K562 (cell line): ENCODE measurements at regions not wholly inside any gene's neighbourhood (a gene's known extent, or its start where the extent isn't known, plus 50 kb on each side); places are given as distances from the start of the nearest gene placed in this dataset.

Source experiments
- ATAC-seq: fragments of 200-7000 bp; cut with Tn5 transposase; 3 replicates; pipeline ENCODE4 v1.9.1; 2020; ENCODE audit warnings: moderate library complexity
- BruUV-seq: library from RNA; stranded (reverse); fragments of 400-500 nt; replicated peaks from 2 replicates; lab custom pipeline; 2021; lab: Mats Ljungman, UMichigan
- CTCF ChIA-PET: fragments of 300-600 bp; formaldehyde crosslinking; extraction: SDS; loops from one replicate; lab custom pipeline; 2021; ENCODE audit warnings: low intra/inter-chr PET ratio; lab: Yijun Ruan, JAX
- POLR2A ChIA-PET: fragments of 300-600, 350-650 bp; sonication (Branson Sonifier 250); formaldehyde crosslinking; extraction: SDS; loops from one replicate; lab custom pipeline; 2021; ENCODE audit warnings: antibody characterized with exemption, inconsistent platforms; lab: Yijun Ruan, JAX
- DNase-seq, 4 experiments: peaks; one replicate each; pipeline versions ENCODE4 v3.0.0 to v3.0.0-alpha.2; 2011 to 2018; ENCODE audit warnings: low spot score in 3 of 4, mixed read lengths in 3 of 4; ENCODE audit errors: extremely low read depth in 1 of 4
- FAIRE-seq: peaks from 2 replicates; lab custom pipeline; 2011; peaks lifted over from hg19 to GRCh38; lab: Jason Lieb, UNC
- H2AFZ ChIP-seq: 2 replicates; pipeline ENCODE4 v1.6.0; 2011; ENCODE audit warnings: low read depth, low read length, control low read depth, inconsistent platforms
- H3K27ac ChIP-seq: fragments of 200-600 bp; 3 replicates; pipeline ENCODE4 v1.8.0; 2011; ENCODE audit warnings: low read depth, mild to moderate bottlenecking, control low read depth, inconsistent platforms, low read length, moderate library complexity, mixed read lengths; ENCODE audit errors: extremely low read depth
- H3K27me3 ChIP-seq, 2 experiments: fragments of 300-600 bp in 1 of 2; 2 replicates in 1 of 2; 3 replicates in 1 of 2; pipeline versions ENCODE4 v1.6.0 to v1.8.0; 2011; ENCODE audit warnings: inconsistent platforms in 2 of 2, low read length in 2 of 2, mild to moderate bottlenecking in 1 of 2, mixed read lengths in 1 of 2, moderate library complexity in 1 of 2; ENCODE audit not compliant: control insufficient read depth in 2 of 2, insufficient read depth in 2 of 2
- H3K36me3 ChIP-seq: fragments of 300-600 bp; 3 replicates; pipeline ENCODE4 v1.8.0; 2011; ENCODE audit warnings: mild to moderate bottlenecking, low read length, inconsistent platforms; ENCODE audit not compliant: control insufficient read depth, insufficient read depth
- H3K4me1 ChIP-seq, 2 experiments: fragments of 200-600 bp in 1 of 2; replicated peaks in 1 of 2; 2 replicates in 1 of 2; 3 replicates in 1 of 2; pipeline versions ENCODE4 v1.5.1 to v1.8.0; 2011; ENCODE audit warnings: inconsistent platforms in 2 of 2, low read length in 2 of 2, mild to moderate bottlenecking in 1 of 2, mixed read lengths in 1 of 2, moderate library complexity in 1 of 2; ENCODE audit not compliant: control insufficient read depth in 2 of 2, insufficient read depth in 2 of 2
- H3K4me2 ChIP-seq: 2 replicates; pipeline ENCODE4 v1.6.1; 2011; ENCODE audit warnings: low read length, control low read depth, inconsistent platforms, mixed read lengths; ENCODE audit not compliant: insufficient read depth
- H3K4me3 ChIP-seq: fragments of 200-600 bp; sonication (generic), shearing (Covaris generic); 2 replicates; pipeline ENCODE4 v1.5.1; 2016; ENCODE audit warnings: control low read depth, inconsistent platforms
- H3K79me2 ChIP-seq: fragments of 200-600 bp; 3 replicates; pipeline ENCODE4 v1.8.0; 2011; ENCODE audit warnings: low read length, inconsistent platforms; ENCODE audit not compliant: control insufficient read depth, insufficient read depth
- H3K9ac ChIP-seq, 2 experiments: 2 replicates each; pipeline versions ENCODE4 v1.6.0 to v1.6.1; 2011; ENCODE audit warnings: low read depth in 2 of 2, low read length in 2 of 2, control low read depth in 1 of 2, inconsistent platforms in 1 of 2, mild to moderate bottlenecking in 1 of 2, mixed read lengths in 1 of 2; ENCODE audit not compliant: insufficient read depth in 1 of 2
- H3K9me1 ChIP-seq: one replicate; pipeline ENCODE4 v1.6.0; 2011; ENCODE audit warnings: inconsistent platforms, mild to moderate bottlenecking, low read length, moderate library complexity; ENCODE audit not compliant: control insufficient read depth, insufficient read depth
- H3K9me3 ChIP-seq: replicated peaks from 2 replicates; pipeline ENCODE4 v1.5.1; 2011; ENCODE audit warnings: low read depth, low read length, inconsistent platforms; ENCODE audit not compliant: control insufficient read depth, insufficient read depth
- H4K20me1 ChIP-seq: replicated peaks from 2 replicates; pipeline ENCODE4 v1.6.1; 2011; ENCODE audit warnings: low read length, inconsistent platforms, mixed read lengths; ENCODE audit not compliant: control insufficient read depth, insufficient read depth
- ADNP ChIP-seq: fragments of 200-800 bp; sonication (Bioruptor generic); IDR thresholded peaks from 2 replicates; pipeline ENCODE4 v1.6.1; 2016; ENCODE audit warnings: missing genetic modification characterization, missing compliant biosample characterization
- CBFB ChIP-seq: sonication (generic); formaldehyde crosslinking; IDR thresholded peaks from 2 replicates; pipeline ENCODE4 v1.4.0; 2020; ENCODE audit warnings: mild to moderate bottlenecking, missing genetic modification reagents
- CBX8 ChIP-seq: fragments of 200-600 bp; sonication (generic); IDR thresholded peaks from 2 replicates; pipeline ENCODE4 v1.6.1; 2012; ENCODE audit warnings: borderline replicate concordance, mixed run types, low read depth, mild to moderate bottlenecking, moderate library complexity, mixed read lengths, low read length, control low read depth, inconsistent platforms; ENCODE audit not compliant: poor library complexity, severe bottlenecking; ENCODE audit errors: extremely low read depth
- GTF2A2 ChIP-seq: IDR thresholded peaks from 2 replicates; pipeline ENCODE4 v1.6.1; 2016; ENCODE audit warnings: mild to moderate bottlenecking, missing genetic modification characterization, missing compliant biosample characterization
- MEF2D ChIP-seq: conservative IDR thresholded peaks from 2 replicates; pipeline ENCODE4 v1.6.1; 2016; ENCODE audit warnings: low read depth, missing genetic modification characterization, missing compliant biosample characterization
- NFXL1 ChIP-seq: fragments of 450-650 bp; formaldehyde crosslinking; IDR thresholded peaks from 2 replicates; pipeline ENCODE4 v1.4.0; 2021; ENCODE audit warnings: mild to moderate bottlenecking
- NONO ChIP-seq, 2 experiments: fragments of 200-400 bp in 1 of 2; fragments of 450-650 bp in 1 of 2; formaldehyde crosslinking in 1 of 2; IDR thresholded peaks; 2 replicates each; pipeline ENCODE4 v1.6.1; 2017; ENCODE audit warnings: low read depth in 2 of 2, mild to moderate bottlenecking in 2 of 2, moderate library complexity in 2 of 2, low read length in 1 of 2
- NR3C1 ChIP-seq: sonication (generic); formaldehyde crosslinking; IDR thresholded peaks from 2 replicates; pipeline ENCODE4 v1.8.1; 2022; ENCODE audit warnings: missing genetic modification reagents
- TCF7L2 ChIP-seq: fragments of 150-350 bp; IDR thresholded peaks from 2 replicates; pipeline ENCODE4 v1.6.1; 2016; ENCODE audit warnings: low read depth, mild to moderate bottlenecking, low read length, moderate library complexity
- ZBTB8A ChIP-seq: fragments of 450-650 bp; IDR thresholded peaks from 2 replicates; pipeline ENCODE4 v1.6.1; 2018; ENCODE audit warnings: mild to moderate bottlenecking, moderate library complexity; ENCODE audit not compliant: partially characterized antibody
- ZFP36 ChIP-seq: fragments of 150-350 bp; IDR thresholded peaks from 2 replicates; pipeline ENCODE4 v1.6.1; 2018; ENCODE audit warnings: low read length, low read depth; ENCODE audit not compliant: partially characterized antibody
- ZNF253 ChIP-seq: fragments of 250-450 bp; sonication (Bioruptor Pico); conservative IDR thresholded peaks from 2 replicates; pipeline ENCODE4 v1.6.1; 2021; ENCODE audit warnings: mild to moderate bottlenecking
- ZNF780A ChIP-seq: fragments of 250-450 bp; sonication (Bioruptor Pico); IDR thresholded peaks from 2 replicates; pipeline ENCODE4 v1.5.0; 2021; ENCODE audit warnings: mild to moderate bottlenecking
- WGBS: fragments of 100-300 bp; shearing (Covaris generic); methylation state at CpG from one replicate; pipeline ENCODE4 v1.1.6; 2016; ENCODE audit warnings: low coverage, mixed read lengths; ENCODE audit not compliant: insufficient coverage; ENCODE audit errors: missing lambda C conversion rate; 5-methylcytosine and 5-hydroxymethylcytosine counted together
- in situ Hi-C: fragments of 300-500 bp; cut with MboI; formaldehyde crosslinking; loops from 4 replicates; pipeline ENCODE4 v1.15.0; 2018; ENCODE audit warnings: inconsistent platforms, mixed read lengths
- intact Hi-C: fragments of 100-400 bp; cut with micrococcal nuclease; formaldehyde crosslinking; loops from 2 replicates; pipeline ENCODE4 v1.14.2; 2022
- TF ChIP-seq, protein P1 (sequence below): fragments of 450-650 bp; formaldehyde crosslinking; IDR thresholded peaks from 2 replicates; pipeline ENCODE4 v1.4.0; 2022; ENCODE audit warnings: missing genetic modification characterization
- TF ChIP-seq, protein P2 (sequence below), 3 experiments: IDR thresholded peaks in 2 of 3; conservative IDR thresholded peaks in 1 of 3; 2 replicates each; pipeline ENCODE4 v1.5.1; 2011 to 2012; ENCODE audit warnings: low read length in 3 of 3, mild to moderate bottlenecking in 3 of 3, control low read depth in 2 of 3, improper control_type of control experiment in 1 of 3, inconsistent platforms in 1 of 3, low read depth in 1 of 3, mixed read lengths in 1 of 3, moderate library complexity in 1 of 3; ENCODE audit not compliant: insufficient read depth in 2 of 3

DNA sequence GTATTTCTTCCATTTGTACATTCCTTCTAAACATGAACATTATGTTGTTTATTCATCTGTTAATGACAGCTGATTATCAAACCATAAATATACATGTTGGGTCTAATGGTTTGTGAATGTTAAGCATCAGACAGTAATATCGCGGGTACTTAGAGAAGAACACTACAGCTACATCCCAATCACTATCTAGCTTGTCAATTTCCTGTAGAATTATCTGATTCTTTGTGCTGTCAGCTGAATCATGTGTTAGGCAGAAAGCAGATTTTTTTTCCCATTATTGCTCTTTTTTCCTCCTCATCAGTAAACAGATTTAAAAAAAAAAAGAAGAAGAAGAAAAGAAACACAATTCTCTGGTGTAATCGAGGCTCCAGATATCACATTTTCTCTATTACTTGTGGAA lies 183.6 kb upstream of the CTBP2 start (continued):
- TF ChIP-seq ZNF780A (CRISPR knock-in tag) (no peak), CBFB (CRISPR knock-in tag) (no peak), NFXL1 (CRISPR knock-in tag) (no peak), GTF2A2 (tag) (no peak), TCF7L2 (no peak), NR3C1 (CRISPR knock-in tag) (no peak), CBX8 (no peak), NONO (IDR thresholded peaks at IDR 0.05; ENCODE audit: low read depth in 2 of 2, low read length in 1 of 2) (no peak), ZNF253 (no peak)

DNA sequence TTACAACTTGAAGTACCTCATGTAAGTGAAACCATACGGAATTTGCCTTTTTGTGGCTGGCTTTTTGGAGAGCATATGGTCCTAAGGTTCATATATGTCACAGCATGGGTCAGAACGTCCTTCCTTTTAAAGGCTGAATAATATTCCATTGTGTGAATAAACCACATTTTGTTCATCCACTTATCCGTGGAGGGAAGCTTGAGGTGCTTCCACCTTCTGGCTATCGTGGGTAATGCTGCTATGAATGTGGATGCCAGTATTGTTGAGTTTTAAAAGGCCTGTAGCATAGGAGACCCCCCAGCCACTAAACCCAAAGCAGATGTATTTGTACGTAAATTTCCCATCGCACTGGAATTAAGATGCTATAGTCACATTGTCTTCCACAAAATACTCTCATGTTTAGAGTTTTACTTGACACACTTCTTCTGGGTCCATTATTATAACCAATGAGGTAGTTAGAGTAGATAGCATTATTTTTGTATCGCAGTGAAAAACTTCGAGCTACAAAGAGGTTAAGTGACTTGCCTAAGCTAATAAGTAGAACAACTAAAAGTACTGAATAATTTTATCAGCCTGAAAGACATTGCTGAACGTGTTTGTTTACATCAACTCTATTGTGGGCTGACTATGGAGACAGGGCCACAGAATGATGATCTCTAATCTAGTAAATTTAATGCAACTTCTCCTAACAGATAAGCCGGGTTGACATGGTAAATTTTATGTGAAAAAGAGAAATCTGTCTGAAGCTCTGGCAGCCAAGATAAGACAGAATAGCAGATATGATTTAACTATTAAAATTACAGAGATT lies 183.0 kb upstream of the CTBP2 start:
- Histone ChIP-seq H3K4me2 (no peak overlapping the region), H3K4me1 (no peaks in the 10 kb centered on the region), H3K27ac (no peak overlapping the region), H3K27me3 (peaks cover 0 to 6% of the 10 kb centered on the region in 2 experiments; a peak in 3 of 5 replicates), H3K36me3 (no peaks in the 10 kb centered on the region), H3K9me1 (no peaks in the 10 kb centered on the region), H3K4me3 (no peak overlapping the region), H3K9me3 (no peaks in the 10 kb centered on the region), H3K79me2 (no peaks in the 10 kb centered on the region), H3K9ac (no peak overlapping the region), H4K20me1 (no peaks in the 10 kb centered on the region; the same call in 1 of the 2 replicates), H2AFZ (no peak overlapping the region)
- ChIA-PET CTCF (interaction anchor here (0.6 kb wide), 1 partner anchor 810 kb away, joined by 3 read pairs; no protein-coding TSS in a partner anchor), POLR2A (interaction anchor here (0.6 kb wide), 1 partner anchor 376 kb away, joined by 3 read pairs; the partner anchor contains the start of gene EDRF1)
- DNase-seq (peak in 3 of 4 experiments; percentile 9 to 18 (median 15)), ATAC-seq (peak; percentile 73), FAIRE-seq (peak; percentile 69)
- in situ Hi-C loops = no loop called here
- intact Hi-C loops = loop anchor here (10.0 kb wide), 1 partner anchor 299 kb away; no protein-coding TSS in a partner anchor
- 6% methylated on average over 10 of the region's 10 CpGs for WGBS
- BruUV-seq = no TSS peak
- TF ChIP-seq, protein P1, sequence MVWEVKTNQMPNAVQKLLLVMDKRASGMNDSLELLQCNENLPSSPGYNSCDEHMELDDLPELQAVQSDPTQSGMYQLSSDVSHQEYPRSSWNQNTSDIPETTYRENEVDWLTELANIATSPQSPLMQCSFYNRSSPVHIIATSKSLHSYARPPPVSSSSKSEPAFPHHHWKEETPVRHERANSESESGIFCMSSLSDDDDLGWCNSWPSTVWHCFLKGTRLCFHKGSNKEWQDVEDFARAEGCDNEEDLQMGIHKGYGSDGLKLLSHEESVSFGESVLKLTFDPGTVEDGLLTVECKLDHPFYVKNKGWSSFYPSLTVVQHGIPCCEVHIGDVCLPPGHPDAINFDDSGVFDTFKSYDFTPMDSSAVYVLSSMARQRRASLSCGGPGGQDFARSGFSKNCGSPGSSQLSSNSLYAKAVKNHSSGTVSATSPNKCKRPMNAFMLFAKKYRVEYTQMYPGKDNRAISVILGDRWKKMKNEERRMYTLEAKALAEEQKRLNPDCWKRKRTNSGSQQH (CRISPR knock-in tag) = no peak
- TF ChIP-seq ZBTB8A (no peak), MEF2D (no peak), ADNP (no peak), ZFP36 (no peak)
- TF ChIP-seq, protein P2, sequence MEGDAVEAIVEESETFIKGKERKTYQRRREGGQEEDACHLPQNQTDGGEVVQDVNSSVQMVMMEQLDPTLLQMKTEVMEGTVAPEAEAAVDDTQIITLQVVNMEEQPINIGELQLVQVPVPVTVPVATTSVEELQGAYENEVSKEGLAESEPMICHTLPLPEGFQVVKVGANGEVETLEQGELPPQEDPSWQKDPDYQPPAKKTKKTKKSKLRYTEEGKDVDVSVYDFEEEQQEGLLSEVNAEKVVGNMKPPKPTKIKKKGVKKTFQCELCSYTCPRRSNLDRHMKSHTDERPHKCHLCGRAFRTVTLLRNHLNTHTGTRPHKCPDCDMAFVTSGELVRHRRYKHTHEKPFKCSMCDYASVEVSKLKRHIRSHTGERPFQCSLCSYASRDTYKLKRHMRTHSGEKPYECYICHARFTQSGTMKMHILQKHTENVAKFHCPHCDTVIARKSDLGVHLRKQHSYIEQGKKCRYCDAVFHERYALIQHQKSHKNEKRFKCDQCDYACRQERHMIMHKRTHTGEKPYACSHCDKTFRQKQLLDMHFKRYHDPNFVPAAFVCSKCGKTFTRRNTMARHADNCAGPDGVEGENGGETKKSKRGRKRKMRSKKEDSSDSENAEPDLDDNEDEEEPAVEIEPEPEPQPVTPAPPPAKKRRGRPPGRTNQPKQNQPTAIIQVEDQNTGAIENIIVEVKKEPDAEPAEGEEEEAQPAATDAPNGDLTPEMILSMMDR (IDR thresholded peaks at IDR 0.05 in 2 of 3, conservative IDR thresholded peaks at IDR 0.05 in 1 of 3; ENCODE audit: insufficient read depth in 2 of 3, low read depth in 1 of 3, low read length in 3 of 3) = peak; percentile 45 to 50 (median 45); a peak in 4 of 6 replicates
